CD4-positive, CD25-positive, alpha-beta regulatory T cell (primary cell): ENCODE measurements at regions not wholly inside any gene's neighbourhood (a gene's known extent, or its start where the extent isn't known, plus 50 kb on each side); places are given as distances from the start of the nearest gene placed in this dataset.

Experiments used
- ATAC-seq, 2 donors: fragments of 150-1000 bp; cut with Tn5 transposase; one replicate each; pipeline ENCODE4 v1.10.0; 2021; ENCODE audit warnings: low read depth in 2 of 2, moderate number of reproducible peaks in 2 of 2, moderate library complexity in 1 of 2
- DNase-seq, 3 donors: peaks; one replicate each; pipeline versions ENCODE4 v3.0.0 to v3.0.0-alpha.2; 2012 to 2022; ENCODE audit warnings: mixed read lengths in 1 of 3
- H3K27ac ChIP-seq: one replicate; pipeline ENCODE4 v1.7.0; 2013; ENCODE audit warnings: mild to moderate bottlenecking, low read length; ENCODE audit not compliant: insufficient read depth, poor library complexity, severe bottlenecking
- H3K27me3 ChIP-seq: one replicate; pipeline ENCODE4 v1.7.0; 2013; ENCODE audit warnings: low read length; ENCODE audit not compliant: control insufficient read depth, insufficient read depth
- H3K36me3 ChIP-seq: one replicate; pipeline ENCODE4 v1.7.0; 2013; ENCODE audit warnings: mild to moderate bottlenecking, low read length, moderate library complexity; ENCODE audit not compliant: control insufficient read depth, insufficient read depth
- H3K4me1 ChIP-seq: 2 replicates; pipeline ENCODE4 v1.7.0; 2013; ENCODE audit warnings: mild to moderate bottlenecking, low read length; ENCODE audit not compliant: insufficient read depth, control insufficient read depth, poor library complexity, severe bottlenecking
- H3K4me3 ChIP-seq: one replicate; pipeline ENCODE4 v1.7.0; 2013; ENCODE audit warnings: low read depth, mild to moderate bottlenecking, low read length, moderate library complexity
- H3K9me3 ChIP-seq, 2 experiments: 1 replicate in 1 of 2; 2 replicates in 1 of 2; pipeline ENCODE4 v1.7.0; 2013; ENCODE audit warnings: low read length in 2 of 2, mild to moderate bottlenecking in 1 of 2, moderate library complexity in 1 of 2; ENCODE audit not compliant: control insufficient read depth in 2 of 2
- H3K27ac Mint-ChIP-seq, 3 donors: one replicate each; pipeline ENCODE4 v1.8.0; 2020 to 2022; ENCODE audit warnings: mild to moderate bottlenecking in 3 of 3, mixed read lengths in 3 of 3, moderate library complexity in 2 of 3
- H3K27me3 Mint-ChIP-seq: one replicate; pipeline ENCODE4 v1.8.0; 2022; ENCODE audit warnings: mild to moderate bottlenecking, mixed read lengths
- H3K36me3 Mint-ChIP-seq: one replicate; pipeline ENCODE4 v1.8.0; 2020; ENCODE audit warnings: mixed read lengths
- H3K4me1 Mint-ChIP-seq, 4 donors: one replicate each; pipeline ENCODE4 v1.8.0; 2020 to 2022; ENCODE audit warnings: mixed read lengths in 4 of 4, mild to moderate bottlenecking in 1 of 4
- H3K4me3 Mint-ChIP-seq, 4 donors: one replicate each; pipeline ENCODE4 v1.8.0; 2020 to 2022; ENCODE audit warnings: mild to moderate bottlenecking in 4 of 4, mixed read lengths in 4 of 4, moderate library complexity in 3 of 4
- H3K9me3 Mint-ChIP-seq, 7 donors: one replicate each; pipeline ENCODE4 v1.8.0; 2020 to 2022; ENCODE audit warnings: mixed read lengths in 7 of 7, mild to moderate bottlenecking in 3 of 7, moderate library complexity in 2 of 7

GRCh38 chr11:109222761-109223160 lies 199.2 kb upstream of the C11orf87 start:
- H3K4me3 Mint-ChIP-seq: no peak overlapping the region
- Histone ChIP-seq H3K9me3 (peaks cover 0 to 5% of the 10 kb centered on the region in 2 experiments), H3K4me1 (no peaks in the 10 kb centered on the region), H3K27ac (no peak overlapping the region), H3K4me3 (no peak overlapping the region), H3K36me3 (no peaks in the 10 kb centered on the region), H3K27me3 (no peaks in the 10 kb centered on the region)
- DNase-seq: no peak
- no peak overlapping the region for H3K27ac Mint-ChIP-seq
- peaks cover 2 to 24% (median 4%) of the 10 kb centered on the region in 7 donors for H3K9me3 Mint-ChIP-seq
- no peaks in the 10 kb centered on the region for H3K27me3 Mint-ChIP-seq
- H3K4me1 Mint-ChIP-seq: no peaks in the 10 kb centered on the region
- H3K36me3 Mint-ChIP-seq: no peaks in the 10 kb centered on the region
- ATAC-seq: no peak

- no peak for DNase-seq
- Mint-ChIP-seq H3K27ac (no peak overlapping the region), H3K36me3 (no peaks in the 10 kb centered on the region), H3K4me1 (no peaks in the 10 kb centered on the region), H3K9me3 (peaks cover 2 to 24% (median 4%) of the 10 kb centered on the region in 7 donors), H3K4me3 (no peak overlapping the region), H3K27me3 (no peaks in the 10 kb centered on the region)
- no peak for ATAC-seq
- no peak overlapping the region for H3K27ac ChIP-seq
- H3K36me3 ChIP-seq: no peaks in the 10 kb centered on the region
- H3K9me3 ChIP-seq: peaks cover 0 to 5% of the 10 kb centered on the region in 2 experiments
- H3K27me3 ChIP-seq: no peaks in the 10 kb centered on the region
- H3K4me3 ChIP-seq: no peak overlapping the region
- H3K4me1 ChIP-seq: no peaks in the 10 kb centered on the region
Observed at GRCh38 chr11:109223451-109223850, 198.5 kb upstream of the C11orf87 start.

- Histone ChIP-seq H3K36me3 (no peaks in the 10 kb centered on the region), H3K27ac (no peak overlapping the region), H3K27me3 (no peaks in the 10 kb centered on the region), H3K4me1 (no peaks in the 10 kb centered on the region), H3K4me3 (no peak overlapping the region), H3K9me3 (no peaks in the 10 kb centered on the region)
- Mint-ChIP-seq H3K27ac (no peak overlapping the region), H3K4me1 (no peaks in the 10 kb centered on the region), H3K27me3 (no peaks in the 10 kb centered on the region), H3K9me3 (peaks cover 0 to 6% (median 1%) of the 10 kb centered on the region in 7 donors), H3K4me3 (no peak overlapping the region), H3K36me3 (no peaks in the 10 kb centered on the region)
- ATAC-seq (no peak), DNase-seq (no peak)
Observed at GRCh38 chr11:109229682-109230081, 192.3 kb upstream of the C11orf87 start.

- H3K4me3 Mint-ChIP-seq: no peak overlapping the region
- Histone ChIP-seq H3K9me3 (no peaks in the 10 kb centered on the region), H3K27ac (no peak overlapping the region), H3K4me1 (no peaks in the 10 kb centered on the region), H3K27me3 (no peaks in the 10 kb centered on the region), H3K4me3 (no peak overlapping the region), H3K36me3 (no peaks in the 10 kb centered on the region)
- no peaks in the 10 kb centered on the region for H3K27me3 Mint-ChIP-seq
- DNase-seq (no peak), ATAC-seq (no peak)
- H3K27ac Mint-ChIP-seq: no peak overlapping the region
- no peaks in the 10 kb centered on the region for H3K4me1 Mint-ChIP-seq
- H3K36me3 Mint-ChIP-seq: no peaks in the 10 kb centered on the region
- H3K9me3 Mint-ChIP-seq: peaks cover 0 to 10% (median 2%) of the 10 kb centered on the region in 7 donors
Observed at GRCh38 chr11:109236188-109236587, 185.8 kb upstream of the C11orf87 start.

GRCh38 chr11:109236696-109237095 lies 185.3 kb upstream of the C11orf87 start:
- no peaks in the 10 kb centered on the region for H3K9me3 ChIP-seq
- ATAC-seq: no peak
- no peaks in the 10 kb centered on the region for H3K4me1 ChIP-seq
- no peak overlapping the region for H3K4me3 ChIP-seq
- H3K27me3 ChIP-seq: no peaks in the 10 kb centered on the region
- H3K27ac ChIP-seq: no peak overlapping the region
- Mint-ChIP-seq H3K27ac (no peak overlapping the region), H3K4me3 (no peak overlapping the region), H3K4me1 (no peaks in the 10 kb centered on the region), H3K27me3 (no peaks in the 10 kb centered on the region), H3K36me3 (no peaks in the 10 kb centered on the region), H3K9me3 (peaks cover 0 to 10% (median 1%) of the 10 kb centered on the region in 7 donors)
- H3K36me3 ChIP-seq: no peaks in the 10 kb centered on the region
- no peak for DNase-seq

GRCh38 chr11:109237636-109238035 lies 184.4 kb upstream of the C11orf87 start:
- DNase-seq (no peak), ATAC-seq (no peak)
- Mint-ChIP-seq H3K36me3 (no peaks in the 10 kb centered on the region), H3K4me3 (no peak overlapping the region), H3K4me1 (no peaks in the 10 kb centered on the region), H3K27ac (no peak overlapping the region), H3K9me3 (peaks cover 0 to 16% (median 1%) of the 10 kb centered on the region in 7 donors), H3K27me3 (no peaks in the 10 kb centered on the region)
- Histone ChIP-seq H3K27me3 (no peaks in the 10 kb centered on the region), H3K27ac (no peak overlapping the region), H3K4me1 (no peaks in the 10 kb centered on the region), H3K4me3 (no peak overlapping the region), H3K36me3 (no peaks in the 10 kb centered on the region), H3K9me3 (no peaks in the 10 kb centered on the region)

- H3K27ac Mint-ChIP-seq: no peak overlapping the region
- ATAC-seq (no peak), DNase-seq (no peak)
Observed at GRCh38 chr11:109241988-109242536, 179.9 kb upstream of the C11orf87 start.

GRCh38 chr11:109247071-109247470 lies 174.9 kb upstream of the C11orf87 start:
- no peak for DNase-seq
- Mint-ChIP-seq H3K27ac (no peak overlapping the region), H3K4me3 (no peak overlapping the region), H3K36me3 (no peaks in the 10 kb centered on the region), H3K9me3 (peaks cover 0 to 7% (median 4%) of the 10 kb centered on the region in 7 donors), H3K27me3 (no peaks in the 10 kb centered on the region), H3K4me1 (no peaks in the 10 kb centered on the region)
- H3K4me1 ChIP-seq: no peaks in the 10 kb centered on the region
- H3K9me3 ChIP-seq: no peaks in the 10 kb centered on the region
- H3K4me3 ChIP-seq: no peak overlapping the region
- no peaks in the 10 kb centered on the region for H3K27me3 ChIP-seq
- no peaks in the 10 kb centered on the region for H3K36me3 ChIP-seq
- ATAC-seq: no peak
- H3K27ac ChIP-seq: no peak overlapping the region

More at GRCh38 chr11:109241988-109242536, 179.9 kb upstream of the C11orf87 start:
- no peaks in the 10 kb centered on the region for H3K36me3 Mint-ChIP-seq
- H3K4me3 Mint-ChIP-seq: no peak overlapping the region
- H3K4me1 ChIP-seq: no peaks in the 10 kb centered on the region
- H3K27me3 Mint-ChIP-seq: no peaks in the 10 kb centered on the region
- H3K9me3 Mint-ChIP-seq: peaks cover 0 to 16% (median 5%) of the 10 kb centered on the region in 7 donors
- H3K27me3 ChIP-seq: no peaks in the 10 kb centered on the region
- H3K36me3 ChIP-seq: no peaks in the 10 kb centered on the region
- H3K4me3 ChIP-seq: no peak overlapping the region
- no peaks in the 10 kb centered on the region for H3K4me1 Mint-ChIP-seq
- no peaks in the 10 kb centered on the region for H3K9me3 ChIP-seq
- H3K27ac ChIP-seq: no peak overlapping the region
